KMS-11 (cell line): ENCODE measurements at regions not wholly inside any gene's neighbourhood (a gene's known extent, or its start where the extent isn't known, plus 50 kb on each side); places are given as distances from the start of the nearest gene placed in this dataset.

Experiments used
- H2AFZ ChIP-seq: fragments of 200-600 bp; sonication (generic); 2 replicates; pipeline ENCODE4 v1.6.1; 2016; ENCODE audit warnings: antibody characterized with exemption, mixed run types, low read depth
- H3K27ac ChIP-seq: fragments of 200-600 bp; sonication (generic); 2 replicates; pipeline ENCODE4 v1.6.1; 2016; ENCODE audit warnings: mild to moderate bottlenecking, mixed run types
- H3K27me3 ChIP-seq: fragments of 200-600 bp; sonication (generic); 2 replicates; pipeline ENCODE4 v1.6.1; 2017; ENCODE audit warnings: mild to moderate bottlenecking, low read depth, mixed run types, moderate library complexity; ENCODE audit not compliant: insufficient read depth
- H3K36me3 ChIP-seq: fragments of 200-600 bp; sonication (generic); 2 replicates; pipeline ENCODE4 v1.6.1; 2017; ENCODE audit warnings: mild to moderate bottlenecking, mixed run types; ENCODE audit not compliant: insufficient read depth
- H3K4me1 ChIP-seq: fragments of 200-600 bp; sonication (generic); 2 replicates; pipeline ENCODE4 v1.6.1; 2016; ENCODE audit warnings: mild to moderate bottlenecking, low read depth, mixed run types; ENCODE audit not compliant: poor library complexity, severe bottlenecking
- H3K4me2 ChIP-seq: fragments of 200-600 bp; sonication (generic); 2 replicates; pipeline ENCODE4 v1.7.0; 2016; ENCODE audit warnings: mild to moderate bottlenecking, mixed run types
- H3K4me3 ChIP-seq: fragments of 200-600 bp; sonication (generic); IDR thresholded peaks from 2 replicates; pipeline ENCODE4 v1.6.1; 2017; ENCODE audit warnings: low read depth, low read length, mixed read lengths; ENCODE audit not compliant: insufficient read depth
- H3K79me2 ChIP-seq: fragments of 200-600 bp; sonication (generic); 2 replicates; pipeline ENCODE4 v1.6.1; 2016; ENCODE audit warnings: low read depth, mixed run types; ENCODE audit not compliant: insufficient read depth
- H3K9ac ChIP-seq: fragments of 200-600 bp; sonication (generic); 2 replicates; pipeline ENCODE4 v1.6.1; 2016; ENCODE audit warnings: mild to moderate bottlenecking, mixed run types
- H4K20me1 ChIP-seq: fragments of 200-600 bp; sonication (generic); 2 replicates; pipeline ENCODE4 v1.6.1; 2016; ENCODE audit warnings: mild to moderate bottlenecking, mixed run types; ENCODE audit not compliant: insufficient read depth
- TF ChIP-seq, protein P1 (sequence below): fragments of 200-600 bp; sonication (generic); conservative IDR thresholded peaks from 2 replicates; pipeline ENCODE4 v1.6.1; 2017; ENCODE audit warnings: low read depth, mild to moderate bottlenecking, antibody characterized with exemption, low read length, moderate library complexity, mixed read lengths

DNA sequence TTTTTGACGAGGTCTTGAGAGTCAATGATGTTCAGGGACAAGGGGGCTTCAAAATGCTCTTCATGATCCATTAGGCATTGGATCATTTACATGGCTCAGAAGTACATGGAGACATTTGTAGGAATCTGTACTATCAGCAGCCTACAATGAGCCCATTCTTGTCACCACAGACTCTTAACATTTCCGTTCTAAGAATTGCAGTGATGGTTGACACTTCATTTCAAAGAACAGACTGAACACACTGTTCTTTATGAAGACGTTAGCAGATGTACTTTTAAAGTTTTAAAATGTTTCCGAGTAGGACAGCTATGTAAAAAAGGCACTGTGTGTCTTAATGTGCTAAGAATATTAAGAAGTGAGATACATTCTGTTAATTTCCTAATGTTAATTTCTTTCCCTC, 97.3 kb upstream of the GOT2 start:
- H3K27me3 ChIP-seq, result no peaks in the 10 kb centered on the region
- H3K36me3 ChIP-seq, result no peaks in the 10 kb centered on the region
- no peaks in the 10 kb centered on the region for H3K4me1 ChIP-seq
- TF ChIP-seq, protein P1, sequence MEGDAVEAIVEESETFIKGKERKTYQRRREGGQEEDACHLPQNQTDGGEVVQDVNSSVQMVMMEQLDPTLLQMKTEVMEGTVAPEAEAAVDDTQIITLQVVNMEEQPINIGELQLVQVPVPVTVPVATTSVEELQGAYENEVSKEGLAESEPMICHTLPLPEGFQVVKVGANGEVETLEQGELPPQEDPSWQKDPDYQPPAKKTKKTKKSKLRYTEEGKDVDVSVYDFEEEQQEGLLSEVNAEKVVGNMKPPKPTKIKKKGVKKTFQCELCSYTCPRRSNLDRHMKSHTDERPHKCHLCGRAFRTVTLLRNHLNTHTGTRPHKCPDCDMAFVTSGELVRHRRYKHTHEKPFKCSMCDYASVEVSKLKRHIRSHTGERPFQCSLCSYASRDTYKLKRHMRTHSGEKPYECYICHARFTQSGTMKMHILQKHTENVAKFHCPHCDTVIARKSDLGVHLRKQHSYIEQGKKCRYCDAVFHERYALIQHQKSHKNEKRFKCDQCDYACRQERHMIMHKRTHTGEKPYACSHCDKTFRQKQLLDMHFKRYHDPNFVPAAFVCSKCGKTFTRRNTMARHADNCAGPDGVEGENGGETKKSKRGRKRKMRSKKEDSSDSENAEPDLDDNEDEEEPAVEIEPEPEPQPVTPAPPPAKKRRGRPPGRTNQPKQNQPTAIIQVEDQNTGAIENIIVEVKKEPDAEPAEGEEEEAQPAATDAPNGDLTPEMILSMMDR, result no peak
- H3K4me3 ChIP-seq, result no peak overlapping the region
- H3K9ac ChIP-seq, result no peak overlapping the region
- no peaks in the 10 kb centered on the region for H3K79me2 ChIP-seq
- H3K27ac ChIP-seq, result no peak overlapping the region
- H2AFZ ChIP-seq, result no peak overlapping the region
- H4K20me1 ChIP-seq, result no peaks in the 10 kb centered on the region
- no peak overlapping the region for H3K4me2 ChIP-seq

DNA sequence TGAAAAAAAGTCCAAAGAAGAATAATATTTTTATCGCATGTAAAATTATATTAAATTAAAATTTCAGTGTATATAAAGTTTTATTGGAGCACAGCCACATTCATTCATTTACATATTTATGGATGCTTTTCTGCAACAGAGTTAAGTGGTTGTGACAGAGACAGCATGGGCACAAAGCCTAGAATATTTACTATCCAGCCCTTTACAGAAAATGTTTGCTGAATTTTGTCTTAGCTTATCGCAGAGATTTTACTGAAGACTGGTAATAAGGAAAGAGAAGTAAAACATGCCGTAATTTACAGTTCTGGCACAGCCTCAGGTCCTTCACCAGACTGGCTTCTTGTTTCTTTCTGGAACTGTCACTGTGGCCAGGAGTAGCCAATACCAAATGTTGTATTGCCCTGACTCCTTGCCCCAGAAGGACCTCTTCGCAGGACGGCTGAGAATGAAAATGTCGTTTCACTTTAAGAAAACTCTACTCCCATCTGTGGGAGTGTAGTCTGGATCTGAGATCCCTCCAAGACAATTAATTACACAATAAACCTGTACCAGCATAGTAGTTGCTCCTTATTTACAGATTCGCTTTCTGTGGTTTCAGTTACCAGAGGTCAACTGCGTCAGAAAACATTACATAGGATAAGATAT, 94.9 kb upstream of the GOT2 start:
- Histone ChIP-seq H3K27me3 (no peaks in the 10 kb centered on the region), H3K36me3 (no peaks in the 10 kb centered on the region), H2AFZ (no peak overlapping the region), H3K4me1 (no peaks in the 10 kb centered on the region), H3K9ac (no peak overlapping the region), H3K4me3 (no peak overlapping the region), H3K4me2 (no peak overlapping the region), H3K27ac (no peak overlapping the region), H4K20me1 (no peaks in the 10 kb centered on the region), H3K79me2 (no peaks in the 10 kb centered on the region)
- TF ChIP-seq, protein P1, result no peak

DNA sequence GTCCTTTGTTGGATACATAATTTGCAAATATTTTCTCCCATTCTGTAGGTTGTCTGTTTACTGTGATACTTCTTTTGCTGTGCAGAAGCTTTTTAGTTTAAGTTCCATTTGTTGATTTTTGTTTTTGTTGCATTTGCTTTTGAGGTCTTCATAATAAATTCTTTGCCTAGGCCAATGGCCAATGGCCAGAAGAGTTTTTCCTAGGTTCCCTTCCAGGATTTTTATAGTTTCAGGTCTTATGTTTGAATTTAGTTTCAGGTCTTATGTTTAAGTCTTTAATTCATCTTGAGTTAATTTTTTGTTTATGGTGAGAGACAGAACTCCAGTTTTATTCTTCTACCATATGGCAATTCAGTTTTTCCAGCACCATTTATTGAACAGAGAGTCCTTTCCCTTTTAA, 90.1 kb upstream of the GOT2 start:
- H3K9ac ChIP-seq, result no peak overlapping the region
- H3K79me2 ChIP-seq, result no peaks in the 10 kb centered on the region
- H3K4me1 ChIP-seq, result no peaks in the 10 kb centered on the region
- H2AFZ ChIP-seq, result no peak overlapping the region
- no peaks in the 10 kb centered on the region for H3K27me3 ChIP-seq
- no peaks in the 10 kb centered on the region for H4K20me1 ChIP-seq
- no peaks in the 10 kb centered on the region for H3K36me3 ChIP-seq
- H3K4me3 ChIP-seq, result no peak overlapping the region
- no peak overlapping the region for H3K4me2 ChIP-seq
- no peak overlapping the region for H3K27ac ChIP-seq
- TF ChIP-seq, protein P1, result no peak

DNA sequence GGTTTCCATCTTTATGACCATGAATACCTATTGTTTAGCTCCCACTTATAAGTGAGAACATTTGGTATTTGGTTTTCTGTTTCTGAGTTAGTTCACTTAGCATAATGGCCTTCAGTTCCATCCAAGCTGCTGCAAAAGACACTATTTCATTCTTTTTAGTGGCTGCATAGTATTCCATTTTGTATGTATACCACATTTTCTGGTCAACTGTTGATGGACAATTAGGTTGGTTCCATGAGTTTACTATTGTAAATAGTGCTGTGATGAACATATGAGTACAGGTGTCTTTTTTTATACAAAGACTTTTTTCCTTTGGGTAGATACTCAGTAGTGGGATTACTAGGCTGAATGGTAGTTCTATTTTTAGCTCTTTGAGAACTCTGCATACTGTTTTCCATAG, 87.8 kb upstream of the GOT2 start:
- Histone ChIP-seq H2AFZ (no peak overlapping the region), H3K79me2 (no peaks in the 10 kb centered on the region), H3K27ac (no peak overlapping the region), H3K4me3 (no peak overlapping the region), H3K4me1 (no peaks in the 10 kb centered on the region), H4K20me1 (no peaks in the 10 kb centered on the region), H3K36me3 (no peaks in the 10 kb centered on the region), H3K9ac (no peak overlapping the region), H3K4me2 (no peak overlapping the region), H3K27me3 (no peaks in the 10 kb centered on the region)
- TF ChIP-seq, protein P1, result no peak
